Esophagus muscularis mucosa (tissue), 4 donors: ENCODE measurements at regions not wholly inside any gene's neighbourhood (a gene's known extent, or its start where the extent isn't known, plus 50 kb on each side); places are given as distances from the start of the nearest gene placed in this dataset.
"Not testable (repeated sequence)": the region's sequence is repeated elsewhere in the genome, so short reads cannot be mapped to it uniquely, and the experiment has no call there.

Source experiments
- DNase-seq: peaks from one replicate; pipeline ENCODE4 v3.0.0-alpha.2; 2017; ENCODE audit errors: extremely low spot score
- H3K27ac ChIP-seq, 4 donors: fragments of 200-600 bp; sonication (generic); replicated peaks in 1 of 4; 1 replicate in 3 of 4; 2 replicates in 1 of 4; pipeline ENCODE4 v1.5.1; 2016 to 2019; ENCODE audit warnings: mild to moderate bottlenecking in 1 of 4
- H3K27me3 ChIP-seq, 4 donors: fragments of 200-600 bp; sonication (generic); one replicate each; pipeline versions ENCODE4 v1.5.1 to v1.6.0; 2016 to 2019
- H3K36me3 ChIP-seq, 4 donors: fragments of 200-600 bp; sonication (generic); one replicate each; pipeline ENCODE4 v1.5.1; 2016 to 2019
- H3K4me1 ChIP-seq, 4 donors: fragments of 200-600 bp; sonication (generic); one replicate each; pipeline ENCODE4 v1.5.1; 2016 to 2019
- H3K4me3 ChIP-seq, 4 donors: fragments of 200-600 bp; sonication (generic); 1 replicate in 2 of 4; 2 replicates in 2 of 4; pipeline ENCODE4 v1.5.1; 2016 to 2019; ENCODE audit warnings: mild to moderate bottlenecking in 4 of 4, moderate library complexity in 1 of 4
- H3K9me3 ChIP-seq, 4 donors: fragments of 200-600 bp; sonication (generic); 1 replicate in 3 of 4; 2 replicates in 1 of 4; pipeline ENCODE4 v1.5.1; 2016 to 2019
- CTCF ChIP-seq, 3 experiments: fragments of 200-600 bp in 2 of 3; fragments of 450-650 bp in 1 of 3; sonication (generic) in 2 of 3; IDR thresholded peaks; one replicate each; pipeline ENCODE4 v1.5.1; 2017 to 2019; ENCODE audit warnings: antibody characterized with exemption in 3 of 3, mild to moderate bottlenecking in 2 of 3, moderate library complexity in 1 of 3
- EP300 ChIP-seq: sonication (generic); formaldehyde crosslinking; IDR thresholded peaks from one replicate; pipeline ENCODE4 v1.6.1; 2017; ENCODE audit warnings: antibody characterized with exemption
- POLR2A ChIP-seq: fragments of 450-650 bp; IDR thresholded peaks from one replicate; pipeline ENCODE4 v1.6.1; 2017; ENCODE audit warnings: antibody characterized with exemption, moderate library complexity, mild to moderate bottlenecking, low read depth
- POLR2AphosphoS5 ChIP-seq, 2 donors: sonication (generic); formaldehyde crosslinking; IDR thresholded peaks; one replicate each; pipeline ENCODE4 v1.6.1; 2017; ENCODE audit warnings: antibody characterized with exemption in 2 of 2
- WGBS: methylation state at CpG from one replicate; pipeline ENCODE4 v1.1.5; 2018; 5-methylcytosine and 5-hydroxymethylcytosine counted together
- intact Hi-C: fragments of 100-400 bp; cut with DNase I; formaldehyde crosslinking; loops from one replicate; pipeline ENCODE4 v1.15.1; 2023

GRCh38 chr7:66557214-66558200, 71.2 kb upstream of the KCTD7 start:
- 72% methylated on average over 10 of the region's 40 CpGs for WGBS
- intact Hi-C loops, result loop anchor here (10.0 kb wide), 2 partner anchors 97 to 177 kb away; no protein-coding TSS in a partner anchor
- DNase-seq, result no peak
- H3K9me3 ChIP-seq, result no peaks in the 10 kb centered on the region
- peak overlapping the region in 3 of 4 donors; percentile 30 to 43 (median 33) for H3K27ac ChIP-seq
- peaks cover 3 to 27% (median 19%) of the 10 kb centered on the region in 4 donors for H3K4me1 ChIP-seq
- peaks cover 18 to 67% (median 51%) of the 10 kb centered on the region in 4 donors for H3K36me3 ChIP-seq
- H3K27me3 ChIP-seq, result no peaks in the 10 kb centered on the region
- TF ChIP-seq EP300 (no peak), POLR2AphosphoS5 (IDR thresholded peaks at IDR 0.05) (peak; percentile 43 to 55), CTCF (IDR thresholded peaks at IDR 0.05) (peak in 2 of 3 experiments; percentile 91 to 94), POLR2A (no peak)
- H3K4me3 ChIP-seq, result peak overlapping the region in 3 of 4 donors; percentile 12 to 27 (median 23)

- peaks cover 3 to 27% (median 19%) of the 10 kb centered on the region in 4 donors for H3K4me1 ChIP-seq
- TF ChIP-seq CTCF (IDR thresholded peaks at IDR 0.05) (no peak), EP300 (no peak), POLR2AphosphoS5 (IDR thresholded peaks at IDR 0.05) (no peak), POLR2A (no peak)
- H3K27ac ChIP-seq, result peak overlapping the region in 1 of 4 donors; percentile 43
- no peak for DNase-seq
- no peak overlapping the region for H3K4me3 ChIP-seq
- no peaks in the 10 kb centered on the region for H3K27me3 ChIP-seq
- intact Hi-C loops, result loop anchor here (10.0 kb wide), 2 partner anchors 97 to 177 kb away; no protein-coding TSS in a partner anchor
- H3K36me3 ChIP-seq, result peaks cover 12 to 60% (median 45%) of the 10 kb centered on the region in 4 donors
- WGBS, result 84% methylated on average over 4 of the region's 8 CpGs
- H3K9me3 ChIP-seq, result no peaks in the 10 kb centered on the region
These were observed 70.5 kb upstream of the KCTD7 start for GRCh38 chr7:66558201-66558641.

GRCh38 chr7:66558660-66559465, 69.8 kb upstream of the KCTD7 start:
- H3K4me3 ChIP-seq, result no peak overlapping the region
- no peaks in the 10 kb centered on the region for H3K9me3 ChIP-seq
- TF ChIP-seq POLR2AphosphoS5 (IDR thresholded peaks at IDR 0.05), result no peak
- no peak for TF ChIP-seq CTCF (IDR thresholded peaks at IDR 0.05)
- TF ChIP-seq POLR2A, result no peak
- no peak for TF ChIP-seq EP300
- DNase-seq, result no peak
- peaks cover 5 to 53% (median 40%) of the 10 kb centered on the region in 4 donors for H3K36me3 ChIP-seq
- H3K4me1 ChIP-seq, result peaks cover 3 to 27% (median 19%) of the 10 kb centered on the region in 4 donors
- H3K27ac ChIP-seq, result peak overlapping the region in 1 of 4 donors; percentile 43
- H3K27me3 ChIP-seq, result no peaks in the 10 kb centered on the region
- 67% methylated on average over 12 of the region's 17 CpGs for WGBS
- intact Hi-C loops, result loop anchor here (10.0 kb wide), 2 partner anchors 96 to 176 kb away; no protein-coding TSS in a partner anchor

GRCh38 chr7:66564045-66564444, 64.6 kb upstream of the KCTD7 start:
- Histone ChIP-seq H3K27ac (no peak overlapping the region), H3K9me3 (no peaks in the 10 kb centered on the region), H3K4me3 (no peak overlapping the region), H3K4me1 (peaks cover 0 to 20% (median 0%) of the 10 kb centered on the region in 4 donors), H3K36me3 (peaks cover 0 to 25% (median 15%) of the 10 kb centered on the region in 4 donors), H3K27me3 (no peaks in the 10 kb centered on the region)
- intact Hi-C loops, result no loop called here
- 76% methylated on average over 7 of the region's 7 CpGs for WGBS
- no peak for TF ChIP-seq POLR2A
- DNase-seq, result no peak

GRCh38 chr7:66570179-66570578, 58.5 kb upstream of the KCTD7 start:
- H3K4me3 ChIP-seq, H3K9me3 ChIP-seq, DNase-seq, intact Hi-C loops, H3K27me3 ChIP-seq, H3K27ac ChIP-seq: not testable (repeated sequence)
- Histone ChIP-seq H3K4me1 (peaks cover 0 to 20% (median 2%) of the 10 kb centered on the region in 4 donors), H3K36me3 (peaks cover 11 to 56% (median 38%) of the 10 kb centered on the region in 4 donors)
- WGBS, result 65% methylated on average over 1 of the region's 1 CpG
